Jurkat, Clone E6-1 (cell line): ENCODE measurements at regions not wholly inside any gene's neighbourhood (a gene's known extent, or its start where the extent isn't known, plus 50 kb on each side); places are given as distances from the start of the nearest gene placed in this dataset.

ENCODE experiments used
- DNase-seq: peaks from one replicate; pipeline ENCODE4 v3.0.0-alpha.2; 2011; ENCODE audit warnings: low read depth, low spot score
- H3K4me3 ChIP-seq: 2 replicates; pipeline ENCODE4 v1.5.1; 2011; ENCODE audit warnings: mild to moderate bottlenecking, low read length, control low read depth, moderate library complexity

DNA sequence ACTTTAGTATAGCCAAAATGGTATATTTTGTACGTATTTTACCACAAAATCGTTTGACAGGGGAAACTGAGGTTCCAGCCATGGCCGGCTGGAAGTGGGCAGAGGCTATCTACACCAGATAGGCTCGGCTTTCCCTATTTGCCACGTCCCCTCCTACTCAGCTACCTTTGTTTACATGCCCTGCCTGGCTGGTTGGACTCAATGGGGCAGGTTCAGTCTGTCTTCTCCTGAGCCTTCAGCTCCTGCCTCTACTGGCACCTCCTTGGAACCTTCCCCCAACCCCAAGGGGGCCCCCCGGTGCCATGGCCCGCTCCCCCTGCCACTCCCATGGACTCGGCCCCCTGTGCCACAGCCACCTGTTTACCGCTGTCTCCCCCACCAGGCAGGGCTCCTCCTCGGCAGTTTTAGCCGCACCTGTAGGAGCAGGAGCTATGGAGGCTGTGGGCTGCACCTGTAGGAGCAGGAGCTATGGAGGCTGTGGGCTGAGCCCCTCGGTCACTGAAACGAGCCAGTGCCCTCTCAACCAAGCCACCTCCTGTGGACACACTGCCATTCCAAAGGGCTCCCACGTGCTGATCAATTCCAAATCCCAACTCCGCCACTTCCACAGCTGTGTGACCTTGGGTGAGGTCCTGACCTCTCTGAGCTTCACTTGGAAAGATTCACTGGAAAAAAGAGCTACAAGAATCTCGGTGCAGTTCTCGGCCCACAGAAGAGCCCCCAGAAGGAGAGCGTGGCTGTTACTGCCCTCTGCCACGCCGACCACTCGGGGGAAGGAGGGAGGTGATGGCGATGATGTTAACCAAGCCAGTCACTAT is 62.2 kb downstream of the NCOR2 start:
- DNase-seq, result no peak
- no peak overlapping the region for H3K4me3 ChIP-seq

DNA sequence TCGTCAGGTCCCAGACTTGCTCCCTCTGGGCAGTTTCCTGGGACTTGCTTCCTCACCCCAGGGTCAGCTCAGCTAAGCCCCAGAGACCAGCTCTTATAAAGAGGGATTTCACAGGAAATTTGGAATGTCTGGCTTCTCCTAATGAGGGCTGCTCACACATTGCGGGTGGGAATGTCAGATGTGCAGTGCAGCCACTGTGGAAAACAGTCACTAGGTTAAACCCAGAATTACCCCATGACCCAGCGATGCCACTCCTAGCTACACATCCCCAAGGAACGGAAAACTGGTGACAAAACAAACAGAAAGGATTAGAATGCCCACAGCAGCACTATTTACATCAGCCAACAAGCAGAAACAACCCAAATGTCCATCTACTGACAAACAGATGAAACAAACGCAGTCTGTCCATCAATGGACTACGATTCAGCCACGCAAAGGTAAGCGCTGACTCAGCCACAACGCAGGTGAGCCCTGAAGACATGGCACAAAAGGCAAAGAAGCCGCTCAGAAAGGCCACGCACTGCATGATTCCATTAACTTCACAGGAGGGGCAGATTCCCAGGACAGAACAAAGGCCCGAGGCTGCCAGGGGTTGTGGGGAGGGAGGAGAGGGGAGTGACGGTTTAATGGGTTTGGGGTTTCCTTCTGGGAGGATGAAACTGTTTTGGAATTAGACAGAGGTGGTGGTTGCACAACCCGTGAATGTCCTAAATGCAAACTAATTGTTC is 63.0 kb downstream of the NCOR2 start:
- no peak for DNase-seq
- H3K4me3 ChIP-seq, result no peak overlapping the region

- no peak overlapping the region for H3K4me3 ChIP-seq
- DNase-seq, result no peak
These were observed 64.1 kb downstream of the NCOR2 start for GRCh38 chr12:124503305-124503704.

DNA sequence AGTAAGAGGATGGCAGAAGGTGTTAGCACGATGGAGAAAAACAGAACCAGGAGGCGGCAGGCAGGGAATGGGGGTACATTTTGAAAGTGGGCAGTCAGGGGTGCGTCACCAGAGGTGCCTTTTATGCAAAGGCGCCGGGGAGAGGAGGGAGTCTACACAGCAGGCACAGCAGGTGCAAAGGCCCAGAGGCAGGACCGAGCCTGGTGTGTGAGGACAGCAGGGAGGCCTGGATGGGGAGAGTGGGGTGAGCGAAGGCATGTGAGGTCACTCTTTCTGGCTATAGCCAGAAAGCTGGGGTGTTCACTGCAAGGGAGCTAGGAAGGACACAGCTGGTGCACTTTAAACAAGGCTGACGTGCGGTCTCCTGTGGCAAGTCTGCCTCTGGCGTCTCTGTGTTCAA is 65.0 kb downstream of the NCOR2 start:
- H3K4me3 ChIP-seq, result no peak overlapping the region

DNA sequence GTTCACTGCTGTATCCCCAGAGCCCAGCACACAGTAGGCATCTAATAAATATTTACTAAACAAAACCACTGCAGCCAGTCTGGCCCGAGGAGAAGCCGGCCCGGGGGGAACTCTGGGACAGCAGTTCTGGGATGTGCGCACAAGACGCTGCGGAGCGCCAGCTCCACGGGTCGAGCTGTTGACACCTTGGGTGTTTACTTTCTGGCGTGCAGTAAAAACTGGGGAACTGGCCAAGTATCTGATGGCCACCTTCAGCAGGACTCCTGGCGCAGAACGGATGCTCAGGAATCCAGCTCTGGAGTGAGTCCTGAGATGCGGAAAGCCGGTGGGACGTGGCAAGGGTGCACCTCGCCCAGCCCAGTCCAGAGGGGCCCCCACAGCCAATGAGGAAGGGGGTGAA is 65.6 kb downstream of the NCOR2 start:
- H3K4me3 ChIP-seq, result no peak overlapping the region
- DNase-seq, result no peak

More for the DNA sequence above, 65.0 kb downstream of the NCOR2 start:
- DNase-seq, result no peak

DNA sequence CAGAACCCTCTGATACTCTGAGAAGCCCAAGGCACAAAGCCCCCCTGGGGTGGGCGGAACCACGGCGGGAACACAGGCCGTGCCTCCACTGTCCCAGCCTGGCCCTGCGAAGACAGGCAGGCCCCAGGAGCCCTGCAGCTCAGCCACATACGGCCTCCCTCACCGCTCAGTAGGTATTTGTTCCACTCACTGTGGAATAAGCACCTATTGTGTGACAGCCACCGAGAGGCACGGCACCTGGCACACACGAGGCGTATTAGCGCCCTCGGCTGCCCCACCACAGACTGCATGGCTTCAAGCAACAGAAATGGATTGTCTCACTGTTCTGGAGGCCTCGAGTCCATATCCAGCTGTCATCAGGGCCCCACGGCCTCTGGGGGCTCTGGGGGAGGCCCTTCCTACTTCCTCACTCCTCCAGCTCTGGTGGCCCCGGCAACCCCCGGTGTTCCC is 66.3 kb downstream of the NCOR2 start:
- no peak for DNase-seq
- H3K4me3 ChIP-seq, result no peak overlapping the region

GRCh38 chr12:124499898-124500244 is 67.5 kb downstream of the NCOR2 start:
- DNase-seq, result no peak
- H3K4me3 ChIP-seq, result no peak overlapping the region

DNA sequence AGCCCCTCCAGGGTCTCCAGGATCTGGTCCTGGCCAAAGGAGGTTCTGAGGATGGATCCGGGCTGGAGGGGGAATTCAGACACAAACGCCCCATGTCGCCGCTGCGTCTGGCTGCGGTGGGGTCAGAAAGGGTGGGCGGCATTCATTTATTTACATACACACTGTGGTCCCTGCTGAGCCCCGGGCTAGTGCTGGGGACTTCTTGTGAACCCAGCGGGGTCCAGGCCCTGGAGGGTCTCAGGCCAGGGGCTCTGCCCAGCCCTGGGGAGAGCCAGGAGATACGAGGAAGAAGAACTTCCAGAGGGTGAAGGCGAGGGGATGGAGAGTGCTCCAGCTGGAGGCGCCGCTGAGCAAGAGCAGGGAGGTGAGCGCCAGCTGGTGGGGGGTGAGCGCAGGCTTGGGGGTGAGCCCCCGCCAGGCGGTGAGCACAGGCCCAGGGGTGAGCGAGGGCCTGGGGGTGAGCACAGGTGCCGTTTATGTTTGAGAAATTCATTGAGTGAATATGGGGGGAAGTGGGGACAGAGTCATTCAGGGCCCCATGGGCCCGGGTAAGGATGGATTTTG is 68.1 kb downstream of the NCOR2 start:
- DNase-seq, result no peak
- H3K4me3 ChIP-seq, result no peak overlapping the region

DNA sequence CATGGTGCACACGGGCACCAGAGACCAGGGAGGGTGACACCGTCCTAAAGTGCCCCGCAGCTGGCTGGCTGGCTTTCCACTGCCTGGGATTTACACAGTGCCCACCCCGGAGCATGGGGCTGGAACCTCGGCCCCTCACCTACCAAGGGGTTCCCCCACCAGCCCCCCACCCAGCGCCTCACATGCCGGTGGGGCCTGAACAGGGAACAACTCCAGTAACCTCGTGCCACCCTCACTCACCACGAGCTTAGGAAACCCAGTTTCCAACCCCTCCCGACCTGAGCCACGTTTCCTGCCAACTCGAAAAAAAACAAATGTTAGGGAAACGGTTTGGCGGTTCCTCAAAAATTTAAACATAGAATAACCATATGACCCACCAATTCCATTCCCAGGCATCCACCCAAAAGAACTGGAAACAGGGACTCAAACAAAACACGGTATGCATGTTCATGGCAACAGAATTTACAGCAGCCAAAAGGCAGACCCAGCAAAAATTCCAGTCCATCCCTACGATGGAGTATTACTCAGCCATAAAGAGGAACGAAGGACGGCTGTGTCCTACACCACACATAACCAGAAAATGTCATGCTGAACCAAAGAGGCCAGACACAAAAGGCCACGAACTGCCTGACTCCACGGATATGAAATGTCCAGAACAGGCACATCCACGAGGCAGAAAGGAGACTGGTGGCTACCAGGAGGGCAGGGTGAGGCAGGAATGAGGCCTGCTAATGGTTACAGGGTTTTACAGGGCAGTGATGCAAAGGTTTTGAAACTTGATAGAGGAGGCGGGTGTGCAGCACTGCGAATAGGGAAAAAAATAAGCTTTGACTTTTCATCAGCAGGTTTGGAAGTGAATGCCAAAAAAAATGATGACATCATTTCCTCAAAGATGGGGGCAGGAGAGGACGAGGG is 68.9 kb downstream of the NCOR2 start:
- H3K4me3 ChIP-seq, result no peak overlapping the region
- no peak for DNase-seq

DNA sequence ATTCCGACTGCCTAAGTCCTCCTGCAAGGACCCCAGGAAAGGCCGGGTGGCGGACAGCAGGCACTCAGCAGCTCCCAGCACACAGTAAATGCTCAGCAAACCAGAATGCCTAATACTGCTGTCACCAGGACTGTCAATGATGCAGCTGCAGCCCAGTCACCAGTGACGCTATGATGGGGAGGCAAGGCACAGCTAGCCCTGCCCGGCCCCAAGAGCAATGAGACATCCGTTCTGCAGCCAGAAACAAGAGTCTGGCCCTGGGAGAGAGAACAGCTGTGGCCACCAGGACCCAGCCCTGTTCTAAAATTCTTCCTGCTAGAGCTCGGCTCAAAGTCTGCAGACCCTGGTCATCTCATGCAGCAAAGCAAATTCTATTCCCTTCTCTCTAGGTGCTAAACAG is 69.8 kb downstream of the NCOR2 start:
- no peak for DNase-seq
- no peak overlapping the region for H3K4me3 ChIP-seq

GRCh38 chr12:124497039-124497438 is 70.4 kb downstream of the NCOR2 start:
- no peak for DNase-seq

DNA sequence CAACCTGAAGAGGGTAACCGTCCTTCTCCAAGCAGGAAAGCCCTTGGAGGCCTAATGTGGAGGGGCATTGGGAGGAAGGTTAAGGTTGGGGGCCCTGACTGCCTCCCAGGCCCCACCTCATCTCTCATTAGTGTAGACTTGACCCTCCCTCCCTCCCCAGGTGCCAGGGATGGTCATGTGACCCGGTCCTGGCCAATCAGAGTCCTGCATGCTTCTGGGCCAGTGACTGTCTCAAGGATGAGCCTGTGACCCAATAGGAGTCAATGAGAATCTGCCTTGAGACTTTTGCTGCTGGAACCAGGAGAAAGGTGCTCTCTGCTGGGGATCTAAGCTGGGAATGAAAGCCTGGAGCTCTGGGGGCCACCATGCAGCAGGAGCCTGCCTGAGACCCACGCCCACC is 70.8 kb downstream of the NCOR2 start:
- DNase-seq, result no peak

More at GRCh38 chr12:124497039-124497438, 70.4 kb downstream of the NCOR2 start:
- H3K4me3 ChIP-seq, result no peak overlapping the region

DNA sequence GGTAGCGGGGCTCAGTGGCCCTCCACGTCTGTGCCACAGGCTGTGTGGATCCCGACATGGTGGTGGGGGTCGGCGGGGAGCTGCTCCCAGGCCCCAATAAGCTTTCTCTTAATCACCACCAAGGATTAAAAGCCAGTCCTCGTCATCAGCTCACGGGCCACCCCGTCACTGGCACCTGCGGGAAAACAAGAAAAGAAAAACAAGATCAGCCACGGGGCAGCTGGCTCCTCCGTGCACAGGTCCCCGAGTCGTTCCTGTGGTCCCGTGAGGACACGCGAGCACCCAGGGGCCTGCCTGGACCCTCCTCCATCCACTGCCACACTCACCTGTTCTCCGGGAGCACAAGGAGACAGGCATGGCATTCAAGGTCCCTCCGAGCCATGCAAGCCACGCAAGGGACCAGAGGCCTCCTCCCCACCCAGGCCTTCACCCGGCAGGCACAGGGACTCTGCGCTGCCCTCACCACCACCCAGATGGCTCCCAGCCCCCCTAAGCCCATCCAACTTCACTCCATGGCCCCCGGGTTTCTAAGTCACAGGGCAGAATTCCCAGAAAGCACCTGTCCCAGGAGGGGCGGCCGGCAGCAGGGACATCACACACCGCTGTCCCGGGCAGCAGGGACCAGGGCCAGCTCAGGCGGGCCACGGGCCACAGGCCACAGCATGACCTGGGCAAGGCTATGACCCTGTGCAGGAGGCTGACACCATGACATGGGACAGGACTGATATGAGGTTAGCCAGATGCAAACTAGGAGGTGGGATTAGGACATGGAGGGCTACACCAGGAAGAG is 72.0 kb downstream of the NCOR2 start:
- H3K4me3 ChIP-seq, result no peak overlapping the region
- DNase-seq, result no peak

More for the DNA sequence above, 70.8 kb downstream of the NCOR2 start:
- no peak overlapping the region for H3K4me3 ChIP-seq

DNA sequence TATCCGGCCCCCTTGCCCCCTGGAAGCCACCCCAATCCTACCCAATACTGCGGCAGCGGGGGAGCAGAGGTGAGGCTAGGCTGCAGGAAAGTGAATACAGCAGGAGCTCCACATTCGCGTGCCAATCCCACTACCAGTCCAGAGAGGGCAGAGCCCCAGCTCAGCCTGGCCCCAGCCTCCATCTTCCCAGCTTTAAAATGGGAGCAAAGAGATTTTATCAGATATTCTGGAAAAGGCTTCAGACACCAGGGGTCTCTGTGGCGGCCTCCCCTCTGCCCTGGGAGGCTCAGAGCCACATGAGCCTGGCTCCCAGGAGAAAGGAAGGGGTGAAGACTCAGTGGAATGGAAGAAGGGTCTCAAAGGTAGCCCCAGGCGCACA is 72.7 kb downstream of the NCOR2 start:
- no peak overlapping the region for H3K4me3 ChIP-seq
- no peak for DNase-seq

GRCh38 chr12:124493809-124494750 is 73.3 kb downstream of the NCOR2 start:
- DNase-seq, result no peak
- H3K4me3 ChIP-seq, result no peak overlapping the region

DNA sequence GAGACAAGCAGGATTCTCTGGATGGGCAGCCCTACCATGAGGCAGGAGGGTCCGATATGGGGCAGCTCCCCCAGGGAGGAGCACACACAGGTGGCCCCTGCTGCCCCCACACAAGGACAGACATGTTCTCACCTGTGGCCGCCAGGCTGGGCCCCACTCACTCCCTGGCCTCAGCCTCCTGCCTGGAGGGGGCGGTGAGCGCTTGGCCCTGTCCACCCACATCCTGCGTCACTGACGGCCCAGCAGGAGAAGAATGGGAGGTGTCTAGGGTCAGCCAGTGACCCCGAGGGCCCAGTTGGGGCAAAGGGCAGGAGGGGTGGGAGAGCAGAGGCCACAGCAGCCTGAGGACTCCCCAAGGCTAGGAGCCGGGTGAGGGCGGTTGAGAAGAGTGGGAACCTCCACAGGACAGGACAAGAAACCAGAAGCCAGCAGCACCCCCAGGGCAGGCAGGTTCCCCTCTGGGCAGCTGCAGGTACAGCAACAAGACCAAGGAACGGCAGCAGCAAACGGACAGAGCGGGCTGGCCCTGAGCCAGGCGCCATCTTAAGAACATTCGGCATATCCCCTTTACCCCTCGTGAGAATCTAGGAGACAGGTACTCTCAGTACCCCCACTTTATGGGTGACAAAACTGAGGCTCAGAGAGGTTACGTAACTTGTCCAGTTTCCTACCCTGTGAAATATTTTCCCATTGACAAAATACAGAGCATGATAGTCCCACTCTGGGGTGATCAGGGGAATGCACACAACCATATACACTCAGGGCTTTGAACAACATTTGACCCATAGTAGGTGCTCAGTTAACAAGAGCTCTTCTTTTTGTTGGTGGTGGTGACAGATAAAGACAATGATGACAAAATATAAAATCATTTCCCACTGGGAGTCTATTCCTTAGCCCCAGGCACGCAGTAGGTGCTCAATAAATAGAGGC is 74.3 kb downstream of the NCOR2 start:
- DNase-seq, result no peak
- no peak overlapping the region for H3K4me3 ChIP-seq
